ENCODE measurements at regions not wholly inside any gene's neighbourhood (a gene's known extent, or its start where the extent isn't known, plus 50 kb on each side); places are given as distances from the start of the nearest gene placed in this dataset.

DNA sequence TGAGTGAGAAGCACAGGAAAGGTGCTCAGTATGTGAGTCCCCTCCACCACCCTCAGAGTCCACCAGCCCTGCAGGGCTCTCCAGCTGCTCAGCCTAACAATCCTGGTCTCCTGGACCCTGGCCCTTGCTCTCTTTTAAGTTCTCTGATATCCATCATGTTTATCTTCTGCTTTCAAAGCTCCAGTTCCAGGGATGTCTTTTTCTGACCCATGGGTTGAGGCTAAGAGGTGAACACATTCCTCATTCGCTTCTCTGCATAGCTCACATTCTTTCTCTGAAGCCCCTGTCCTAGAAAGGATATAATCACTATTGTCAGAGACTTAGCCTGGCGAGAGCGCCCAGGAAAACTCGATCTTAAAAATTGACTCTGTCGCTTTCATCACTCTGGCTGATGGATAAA lies 86.4 kb downstream of the ARL4C start:
- no peak for TF ChIP-seq CTCF (IDR thresholded peaks at IDR 0.05; ENCODE audit: low read depth, low read length, missing control alignments)
- no peak overlapping the region for H3K4me3 ChIP-seq (replicated peaks; ENCODE audit: low read depth, low read length)

GRCh38 chr2:234409590-234409989 lies 87.3 kb downstream of the ARL4C start:
- H3K4me3 ChIP-seq (replicated peaks; ENCODE audit: low read depth, low read length): no peak overlapping the region
- DNase-seq (ENCODE audit: extremely low read depth, low read depth): no peak
- no peak for TF ChIP-seq CTCF (IDR thresholded peaks at IDR 0.05; ENCODE audit: low read depth, low read length, missing control alignments)

More for the DNA sequence above, 86.4 kb downstream of the ARL4C start:
- DNase-seq (ENCODE audit: extremely low read depth, low read depth): no peak

- peak; percentile 3 for TF ChIP-seq CTCF (IDR thresholded peaks at IDR 0.05; ENCODE audit: low read depth, low read length, missing control alignments)
- no peak for DNase-seq (ENCODE audit: extremely low read depth, low read depth)
- no peak overlapping the region for H3K4me3 ChIP-seq (replicated peaks; ENCODE audit: low read depth, low read length)
Observed at GRCh38 chr2:234406085-234406484, 90.8 kb downstream of the ARL4C start.

DNA sequence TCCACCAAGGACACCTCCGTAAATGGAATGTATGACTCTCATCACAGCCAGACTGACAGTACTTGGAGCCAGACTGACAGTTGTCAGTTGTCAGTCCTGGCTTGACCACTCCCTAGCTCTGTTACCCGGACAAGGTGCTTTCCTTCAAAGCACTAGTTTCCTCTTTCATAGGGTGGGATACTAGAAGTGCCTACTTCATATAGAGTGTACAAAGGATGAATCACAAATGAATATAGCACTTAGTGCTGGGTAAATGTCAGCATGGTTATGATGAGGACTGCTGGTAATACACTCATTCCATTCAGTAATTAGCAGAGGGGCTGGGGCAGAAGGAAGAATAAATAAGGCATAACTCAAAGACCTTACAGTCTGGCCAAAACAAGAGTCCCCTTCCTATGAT lies 91.4 kb downstream of the ARL4C start:
- DNase-seq (ENCODE audit: extremely low read depth, low read depth): no peak
- TF ChIP-seq CTCF (IDR thresholded peaks at IDR 0.05; ENCODE audit: low read depth, low read length, missing control alignments): no peak
- no peak overlapping the region for H3K4me3 ChIP-seq (replicated peaks; ENCODE audit: low read depth, low read length)

- no peak for DNase-seq (ENCODE audit: extremely low read depth, low read depth)
- no peak overlapping the region for H3K4me3 ChIP-seq (replicated peaks; ENCODE audit: low read depth, low read length)
- no peak for TF ChIP-seq CTCF (IDR thresholded peaks at IDR 0.05; ENCODE audit: low read depth, low read length, missing control alignments)
Observed at GRCh38 chr2:234404957-234405356, 91.9 kb downstream of the ARL4C start.

GRCh38 chr2:234403751-234404150 lies 93.1 kb downstream of the ARL4C start:
- no peak for DNase-seq (ENCODE audit: extremely low read depth, low read depth)
- no peak for TF ChIP-seq CTCF (IDR thresholded peaks at IDR 0.05; ENCODE audit: low read depth, low read length, missing control alignments)
- no peak overlapping the region for H3K4me3 ChIP-seq (replicated peaks; ENCODE audit: low read depth, low read length)

DNA sequence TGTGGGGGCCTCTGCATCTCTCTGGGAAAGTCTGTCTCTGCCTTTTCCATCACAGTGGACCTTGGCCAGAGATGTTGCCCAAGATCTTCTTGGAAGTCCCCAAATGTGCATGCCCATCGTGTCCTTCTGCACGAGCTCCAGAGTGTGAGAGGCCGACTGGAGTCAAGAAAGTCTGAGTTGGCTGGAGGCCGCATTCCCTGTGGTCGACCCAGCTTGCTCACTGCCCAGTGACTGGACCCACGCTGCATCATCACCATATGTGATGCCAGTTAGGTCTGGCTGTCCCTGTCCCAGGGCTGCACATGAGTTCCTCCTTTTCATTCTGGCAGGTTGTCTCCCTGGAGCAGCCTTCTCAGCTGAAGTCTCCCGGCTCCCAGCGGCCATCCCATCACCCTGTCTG lies 93.8 kb downstream of the ARL4C start:
- H3K4me3 ChIP-seq (replicated peaks; ENCODE audit: low read depth, low read length): no peak overlapping the region
- no peak for DNase-seq (ENCODE audit: extremely low read depth, low read depth)
- TF ChIP-seq CTCF (IDR thresholded peaks at IDR 0.05; ENCODE audit: low read depth, low read length, missing control alignments): no peak

Measured in HFF-Myc (cell line).